Myocyte (in vitro differentiated cells): ENCODE measurements at regions not wholly inside any gene's neighbourhood (a gene's known extent, or its start where the extent isn't known, plus 50 kb on each side); places are given as distances from the start of the nearest gene placed in this dataset.

ENCODE experiments used
- DNase-seq: peaks from one replicate; pipeline ENCODE4 v3.0.0-alpha.2; 2012; ENCODE audit warnings: low read depth

DNA sequence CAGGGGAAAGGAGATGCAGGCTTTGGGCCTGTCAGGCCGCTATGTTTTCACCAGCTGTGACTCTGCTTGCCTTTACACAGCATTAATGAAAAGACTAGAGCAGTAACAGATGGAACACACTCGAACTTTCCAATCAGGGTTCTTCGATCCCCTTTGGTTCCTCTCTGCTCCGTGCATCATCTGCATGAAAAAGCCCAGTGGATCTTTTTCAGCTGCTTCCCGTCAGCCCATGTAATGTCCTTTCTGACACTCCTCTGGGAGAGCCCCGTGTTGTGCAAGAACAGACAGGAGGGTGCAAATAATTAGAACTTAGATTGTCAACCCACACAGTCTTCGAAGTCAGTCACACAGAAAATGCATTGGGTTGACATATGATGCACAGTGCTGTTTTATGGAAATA is 448.9 kb upstream of the ZNF462 start:
- DNase-seq: no peak

DNA sequence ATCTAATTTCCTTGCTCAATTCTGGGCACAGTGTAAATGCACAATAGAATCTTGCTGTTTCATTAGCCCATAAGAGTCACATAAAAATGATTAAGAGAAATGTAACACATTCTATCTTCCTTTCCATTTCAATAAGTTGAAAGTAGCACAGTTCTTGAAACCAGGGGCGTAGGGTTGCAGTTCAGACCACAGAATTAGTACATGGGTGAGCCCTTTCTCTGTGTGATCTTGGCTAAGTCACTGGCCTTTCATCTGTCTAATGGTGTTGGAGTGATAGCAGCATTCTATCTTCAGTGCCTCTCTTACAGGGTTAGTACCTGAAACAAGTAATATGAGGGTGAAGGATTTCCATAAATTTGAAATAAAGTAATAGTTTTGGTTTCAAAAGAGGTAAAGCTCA is 445.3 kb upstream of the ZNF462 start:
- DNase-seq: no peak

DNA sequence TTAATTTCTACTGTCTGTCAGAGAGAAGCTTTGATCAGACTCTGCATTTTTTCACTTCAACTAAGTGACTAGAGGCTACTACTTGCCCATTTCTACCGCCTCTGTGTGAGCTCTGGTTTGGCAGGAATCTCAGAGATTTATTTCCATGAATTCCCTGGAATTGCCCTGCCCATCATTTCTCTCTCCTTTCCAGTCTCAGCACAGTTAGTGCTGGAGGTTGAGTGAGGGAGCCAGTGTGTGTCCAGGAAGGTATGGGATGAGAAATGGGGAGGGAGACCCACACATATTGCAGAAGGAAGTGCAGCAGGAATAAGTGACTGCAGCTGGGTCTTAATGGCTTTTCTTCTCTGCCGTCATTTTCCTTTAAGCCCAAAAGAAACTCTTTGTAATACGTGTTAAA is 443.1 kb upstream of the ZNF462 start:
- DNase-seq: no peak

DNA sequence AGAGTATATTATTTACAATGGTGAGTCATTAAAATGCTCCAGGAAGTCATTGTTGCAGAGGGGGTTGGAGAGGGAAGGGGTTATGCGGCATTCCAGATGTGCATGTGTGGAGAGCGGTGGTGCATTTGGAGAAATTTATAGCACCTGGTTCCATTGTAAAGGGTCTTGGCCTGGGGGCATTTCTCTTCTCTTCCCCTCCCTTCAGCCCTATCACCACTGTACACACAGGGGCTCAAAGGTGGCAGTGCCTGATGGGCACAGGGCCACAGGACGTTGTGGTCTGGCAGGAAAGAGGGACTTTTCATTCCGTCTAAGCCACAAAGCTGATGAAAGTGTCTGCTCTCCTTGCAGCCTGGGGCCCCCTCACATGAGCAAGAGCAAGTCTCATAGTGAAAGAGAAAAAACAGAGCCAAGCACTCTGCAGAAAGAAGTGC is 442.4 kb upstream of the ZNF462 start:
- DNase-seq: no peak

DNA sequence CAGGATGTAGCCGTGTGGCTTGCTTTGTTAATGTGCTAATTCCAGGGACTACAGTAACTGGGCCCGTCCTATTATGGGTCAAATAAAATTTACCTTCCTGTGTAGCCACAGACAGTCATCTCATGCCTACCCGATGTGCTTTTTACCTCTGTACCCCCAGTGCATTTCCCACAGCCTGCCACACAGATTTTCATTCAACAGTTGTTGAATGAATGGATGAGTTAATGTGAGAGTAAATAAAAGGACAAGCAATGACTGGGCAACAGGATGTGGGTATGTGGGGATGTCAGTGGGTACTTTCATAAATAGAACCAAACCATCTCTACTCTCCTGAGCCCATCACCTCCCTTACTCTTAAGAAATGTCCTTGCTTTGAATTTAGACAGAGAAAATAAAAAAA is 441.2 kb upstream of the ZNF462 start:
- no peak for DNase-seq

DNA sequence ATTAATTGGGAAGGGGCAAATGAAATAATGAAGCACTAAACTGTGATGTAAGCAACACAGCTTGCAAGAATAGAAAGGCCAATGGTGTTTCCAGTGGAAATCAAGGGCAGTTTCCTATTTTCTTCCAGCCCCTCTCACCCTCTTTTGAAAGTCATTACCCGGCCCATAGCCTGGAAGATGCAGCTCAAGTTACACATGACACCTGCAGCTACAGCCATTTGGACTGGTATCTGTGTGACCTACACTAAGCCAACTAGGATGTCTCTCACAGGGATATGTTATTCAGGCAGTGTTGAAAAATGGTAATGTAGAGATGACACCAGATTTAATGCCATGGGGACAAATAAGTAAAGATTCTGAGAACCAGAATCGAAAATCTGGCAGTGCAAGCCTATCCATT is 439.4 kb upstream of the ZNF462 start:
- no peak for DNase-seq

DNA sequence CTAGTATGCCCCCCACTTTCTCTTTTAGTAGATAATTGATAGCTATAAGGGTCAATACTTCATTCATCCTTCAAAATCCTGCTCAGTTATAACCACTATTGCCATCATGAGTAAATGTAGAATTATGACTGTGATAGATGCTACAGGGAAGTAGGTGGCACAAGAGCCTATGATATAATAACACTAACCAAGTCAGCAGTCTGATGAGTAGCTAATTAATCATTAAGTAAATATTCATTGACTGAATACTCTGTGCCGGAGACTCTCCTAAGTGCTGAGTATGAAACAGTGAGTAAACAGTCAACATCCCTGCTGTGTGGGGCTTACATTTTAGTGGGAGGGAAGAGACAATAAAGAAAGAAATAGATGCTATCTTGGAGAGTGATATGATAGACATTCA is 430.3 kb upstream of the ZNF462 start:
- no peak for DNase-seq

DNA sequence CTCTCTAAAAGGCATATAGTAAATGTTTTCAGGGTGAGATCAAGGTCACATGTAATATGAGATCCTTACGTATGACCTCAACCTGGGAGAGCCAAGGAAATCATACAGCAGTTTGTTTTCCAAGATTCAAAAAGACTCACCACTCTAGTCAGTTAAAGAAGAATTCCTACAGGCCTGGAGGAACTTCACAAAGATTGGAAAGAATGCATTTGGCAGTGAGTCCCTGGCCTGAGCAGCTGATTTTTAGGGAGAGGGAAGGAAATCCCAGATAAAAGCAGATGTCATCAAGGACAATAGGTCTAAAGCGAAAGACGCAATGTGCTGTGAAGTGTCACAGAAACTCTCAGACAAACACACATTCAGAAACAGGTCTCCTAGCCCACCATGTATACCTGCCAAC is 424.0 kb upstream of the ZNF462 start:
- no peak for DNase-seq

DNA sequence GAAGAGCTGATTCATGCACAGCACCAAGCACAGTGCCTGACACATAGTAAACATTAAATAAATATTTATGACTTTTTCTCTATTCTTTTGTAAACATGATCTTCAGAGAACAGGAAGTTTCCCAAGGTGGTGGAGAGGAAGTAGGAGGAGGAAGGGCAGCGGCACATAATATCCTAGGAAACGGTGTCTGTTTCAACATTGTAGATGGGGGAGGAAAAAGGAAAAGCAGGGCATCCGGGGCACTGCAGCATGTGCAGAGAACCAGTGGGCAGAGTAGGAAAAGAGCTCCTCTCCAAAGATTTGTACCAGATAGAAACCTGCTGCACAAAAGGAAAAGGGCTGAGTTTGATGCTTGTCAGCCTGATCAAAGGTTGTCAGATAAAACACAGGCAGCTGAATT is 421.7 kb upstream of the ZNF462 start:
- no peak for DNase-seq

DNA sequence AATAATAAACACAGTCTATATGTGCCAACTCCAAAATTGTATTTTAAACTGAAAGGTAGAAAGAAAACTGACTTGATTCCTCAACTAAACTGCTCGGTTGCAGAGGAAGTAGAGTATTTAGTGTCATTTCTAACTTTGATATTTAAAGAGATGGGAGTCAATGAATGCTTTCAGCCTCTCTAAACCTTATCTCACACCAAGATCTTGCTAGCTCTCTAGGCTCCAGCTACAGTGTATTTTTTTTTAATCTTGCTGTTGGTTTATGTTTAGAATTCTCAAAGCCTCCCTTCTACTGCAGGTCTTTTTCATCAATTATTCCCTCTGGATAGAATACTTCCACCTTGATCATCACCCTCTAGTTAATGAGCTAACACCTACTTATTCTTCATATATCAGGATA is 419.4 kb upstream of the ZNF462 start:
- no peak for DNase-seq

DNA sequence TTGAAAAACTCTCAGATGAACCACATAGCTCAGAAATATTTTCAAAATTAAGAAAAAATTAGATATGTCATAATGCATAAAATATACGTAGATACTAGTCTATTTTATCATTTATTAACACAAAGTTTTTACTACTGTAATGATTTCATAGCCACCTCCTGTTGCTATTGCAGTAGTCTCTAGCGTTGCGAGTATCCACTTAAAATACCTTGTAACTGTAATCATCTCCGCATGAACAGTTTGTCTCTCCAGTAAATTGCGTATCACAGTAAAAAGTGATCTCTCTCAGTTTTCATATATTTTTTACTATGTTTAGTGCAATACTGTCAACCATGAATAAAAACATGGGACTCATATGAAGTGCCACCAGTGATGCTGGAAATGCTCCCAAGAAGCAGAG is 417.9 kb upstream of the ZNF462 start:
- no peak for DNase-seq

DNA sequence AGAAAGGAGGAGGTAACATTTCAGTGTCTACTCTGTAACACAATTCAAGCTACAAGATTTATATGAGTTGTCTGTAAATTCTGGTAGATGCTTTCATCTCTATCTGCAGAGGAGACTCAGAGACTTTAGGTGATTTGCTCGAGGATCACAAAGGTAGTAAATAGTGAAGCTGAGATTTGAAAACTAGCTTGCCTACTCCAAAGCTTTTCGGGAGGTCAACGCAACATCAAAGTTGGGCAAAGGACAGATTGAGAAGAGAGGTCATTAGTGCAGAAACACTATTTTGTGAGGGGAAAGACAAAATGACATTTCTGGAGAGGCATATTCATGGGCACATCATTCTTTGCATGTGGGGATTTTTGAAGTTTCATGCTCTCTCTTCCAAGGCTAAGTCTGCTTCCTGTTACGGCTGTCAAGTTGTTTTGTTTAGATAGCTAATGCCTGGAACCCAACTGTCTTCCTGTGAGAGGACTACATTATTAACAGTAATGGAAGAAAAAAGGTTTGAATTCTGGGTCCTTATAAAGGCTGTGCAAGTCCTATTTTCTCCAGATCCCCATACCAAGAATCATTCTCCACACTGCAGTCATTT is 413.5 kb upstream of the ZNF462 start:
- no peak for DNase-seq

DNA sequence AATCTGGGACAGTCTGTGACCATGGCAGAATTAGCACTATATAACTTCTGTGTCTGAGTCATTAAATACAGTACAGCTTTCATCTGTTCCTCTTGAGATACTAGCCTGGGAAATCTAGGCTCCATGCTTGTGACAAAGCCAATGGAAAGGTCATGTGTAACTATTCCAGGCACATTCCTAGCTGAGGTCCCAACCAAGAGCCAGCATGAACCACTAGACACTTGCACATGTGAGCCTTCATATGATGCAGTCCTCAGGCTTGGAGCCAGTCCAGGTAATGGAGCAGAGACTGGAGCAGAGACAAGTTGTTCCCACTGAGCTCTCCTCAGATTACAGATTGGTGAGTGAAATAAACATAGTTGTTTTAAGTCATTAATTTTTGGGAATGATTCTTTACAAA is 412.4 kb upstream of the ZNF462 start:
- peak; percentile 22 for DNase-seq

DNA sequence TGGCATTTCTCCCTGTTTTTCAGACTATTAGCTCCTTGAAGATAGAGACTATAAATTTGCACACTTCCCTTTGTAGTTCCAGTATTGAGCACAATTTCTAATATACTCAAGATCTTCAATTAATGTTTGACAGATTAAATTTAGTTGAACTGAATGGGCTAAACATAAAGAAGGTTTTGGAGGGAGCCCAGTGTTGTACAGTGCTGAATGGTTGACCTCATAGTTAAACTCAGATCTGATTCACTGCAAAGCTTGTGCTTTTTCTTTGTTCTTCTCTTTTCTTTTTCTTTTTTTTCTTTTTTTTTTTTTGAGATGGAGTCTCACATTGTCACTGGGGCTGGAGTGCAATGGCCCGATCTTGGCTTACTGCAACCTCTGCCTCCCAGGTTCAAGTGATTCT is 411.7 kb upstream of the ZNF462 start:
- no peak for DNase-seq

DNA sequence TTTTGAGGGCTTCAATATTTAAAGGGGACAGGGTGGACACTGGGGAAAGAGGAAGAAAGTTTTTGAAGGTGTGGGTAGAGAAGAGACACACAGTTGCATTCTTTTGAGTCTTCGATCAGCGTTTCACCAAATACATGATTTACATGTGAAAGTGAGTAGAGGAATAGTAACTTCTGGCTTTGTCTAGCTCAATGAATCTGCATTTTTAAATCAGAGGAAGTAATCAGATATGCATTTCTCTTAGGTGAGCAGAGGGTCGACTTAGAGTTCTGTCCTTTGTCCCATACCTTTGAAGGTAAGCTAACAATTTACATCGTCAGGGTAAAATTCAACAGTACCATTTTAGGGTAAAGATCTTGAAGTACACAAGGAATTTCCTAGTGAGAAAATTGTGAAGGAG is 406.4 kb upstream of the ZNF462 start:
- no peak for DNase-seq

DNA sequence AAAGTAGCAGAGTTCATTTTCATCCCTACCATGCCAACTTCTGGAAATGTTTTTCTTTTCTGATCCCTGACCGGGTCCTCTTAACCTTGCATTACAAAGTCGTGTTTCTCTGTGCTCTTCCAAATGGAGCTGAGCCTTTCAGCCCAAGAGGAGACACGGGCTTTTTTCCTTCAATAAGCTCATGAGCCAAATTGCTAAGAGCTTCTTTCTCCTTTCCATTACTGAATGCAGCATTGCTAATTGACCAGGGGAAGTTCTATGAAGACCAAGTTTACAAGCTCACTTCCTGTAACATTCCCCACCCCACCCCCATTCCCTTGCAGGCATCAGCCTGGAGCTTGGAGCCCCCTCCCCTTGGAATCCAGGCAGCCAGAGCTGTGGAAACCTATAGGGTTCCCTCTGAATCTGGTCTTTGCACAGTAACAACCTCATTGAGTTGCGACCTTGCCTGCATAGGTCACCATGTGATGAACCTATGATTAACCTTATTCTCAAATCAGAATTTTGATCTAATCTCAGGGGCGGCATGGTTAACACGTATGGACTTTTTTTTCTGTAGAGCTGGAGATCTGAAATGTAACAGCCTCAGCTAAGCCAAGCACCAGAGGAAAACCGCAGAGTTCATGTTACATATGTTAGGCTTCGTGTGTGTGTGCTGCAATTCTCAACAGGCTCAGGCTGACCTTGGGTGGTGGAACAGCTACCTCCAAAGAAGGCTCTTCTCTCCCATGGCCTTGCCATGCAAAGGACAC is 395.7 kb upstream of the ZNF462 start:
- no peak for DNase-seq

DNA sequence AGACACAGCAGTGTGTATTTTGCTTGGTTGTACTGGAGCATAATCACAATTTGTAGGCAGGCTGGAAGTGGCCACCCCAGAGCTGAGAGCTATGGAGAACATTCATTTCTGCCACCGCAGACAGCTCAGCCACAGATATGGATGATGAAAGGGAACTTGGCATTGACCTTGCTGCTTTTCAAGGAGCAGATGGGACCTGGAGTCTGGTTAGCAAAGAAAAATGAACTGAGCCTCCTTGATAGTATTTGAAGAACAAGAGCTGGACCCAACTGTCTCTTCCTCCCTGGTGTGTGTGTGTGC is 395.2 kb upstream of the ZNF462 start:
- no peak for DNase-seq

DNA sequence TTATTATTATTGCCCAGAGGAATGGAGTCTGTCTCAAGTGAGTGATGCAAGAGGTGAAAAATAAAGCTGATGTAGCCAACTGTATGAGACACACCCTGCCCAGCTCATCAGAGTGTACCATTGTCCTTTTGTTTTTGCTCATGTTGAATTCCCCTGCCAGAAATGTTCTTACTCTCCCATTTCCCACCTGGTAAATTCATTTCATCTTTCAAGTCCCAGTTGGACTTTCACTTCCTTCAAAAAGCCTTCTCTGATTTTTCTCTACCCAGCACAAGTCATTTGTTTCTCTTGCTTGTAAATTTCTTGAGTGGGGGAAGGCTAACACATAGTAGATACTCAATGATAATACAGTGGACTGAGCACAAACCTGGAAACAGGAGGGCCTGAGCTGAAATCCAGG is 394.5 kb upstream of the ZNF462 start:
- no peak for DNase-seq

DNA sequence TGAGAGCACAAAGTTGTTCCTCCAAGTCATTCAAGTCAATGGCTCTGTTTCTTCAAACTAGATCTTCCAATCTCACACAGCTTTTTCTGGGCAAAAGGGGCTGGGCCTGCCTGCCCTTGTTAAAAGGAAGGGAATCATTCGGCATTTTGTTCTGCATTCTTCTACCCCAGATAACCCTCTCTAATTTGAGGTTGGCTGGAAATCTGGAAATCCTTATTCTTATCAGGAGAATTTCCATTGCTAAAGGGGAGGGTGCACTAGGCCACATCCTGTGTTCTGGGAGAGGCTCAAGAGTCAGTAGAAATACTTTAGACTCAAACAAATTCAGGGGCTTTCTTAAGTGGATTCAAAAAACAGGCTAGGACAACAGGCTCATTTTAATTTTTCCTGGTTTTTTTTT is 384.7 kb upstream of the ZNF462 start:
- DNase-seq: no peak

DNA sequence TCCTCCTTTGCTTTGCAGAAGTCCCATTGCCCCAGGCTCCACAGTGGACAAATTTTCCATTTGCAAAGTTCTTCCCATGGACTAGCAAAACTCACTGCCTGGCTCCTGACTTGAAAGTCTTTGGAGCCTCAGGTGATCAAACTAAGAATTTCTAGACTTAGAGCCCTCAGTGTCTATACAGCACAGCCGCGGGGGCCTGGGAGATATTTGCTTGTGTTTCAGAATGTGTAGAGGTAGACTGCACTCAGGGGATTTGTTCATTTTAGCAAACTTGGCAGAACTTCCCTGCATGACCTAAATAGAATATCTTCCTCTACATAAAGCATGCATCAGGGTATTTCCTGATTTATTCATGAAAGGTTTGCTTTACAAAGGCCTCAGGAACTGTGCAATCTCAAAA is 384.2 kb upstream of the ZNF462 start:
- DNase-seq: no peak

DNA sequence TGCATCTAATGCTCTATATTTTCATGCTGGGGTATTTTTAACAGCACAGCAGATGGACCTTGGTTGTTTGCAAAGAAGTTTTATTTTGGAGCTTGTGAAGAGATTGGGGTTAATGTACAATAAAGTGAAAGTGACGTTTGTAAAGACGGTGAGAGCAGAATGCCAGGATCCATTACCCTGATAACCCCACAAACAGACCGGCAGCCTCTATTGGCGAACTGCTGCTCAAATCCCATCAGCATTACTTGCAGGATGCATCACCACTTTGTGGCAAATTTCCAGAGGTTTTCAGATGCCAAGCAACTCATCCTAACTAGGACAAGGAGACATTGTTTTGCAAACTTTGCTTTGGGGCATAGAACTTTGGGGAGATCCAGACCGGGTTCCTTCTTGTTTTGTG is 383.3 kb upstream of the ZNF462 start:
- DNase-seq: peak; percentile 2

DNA sequence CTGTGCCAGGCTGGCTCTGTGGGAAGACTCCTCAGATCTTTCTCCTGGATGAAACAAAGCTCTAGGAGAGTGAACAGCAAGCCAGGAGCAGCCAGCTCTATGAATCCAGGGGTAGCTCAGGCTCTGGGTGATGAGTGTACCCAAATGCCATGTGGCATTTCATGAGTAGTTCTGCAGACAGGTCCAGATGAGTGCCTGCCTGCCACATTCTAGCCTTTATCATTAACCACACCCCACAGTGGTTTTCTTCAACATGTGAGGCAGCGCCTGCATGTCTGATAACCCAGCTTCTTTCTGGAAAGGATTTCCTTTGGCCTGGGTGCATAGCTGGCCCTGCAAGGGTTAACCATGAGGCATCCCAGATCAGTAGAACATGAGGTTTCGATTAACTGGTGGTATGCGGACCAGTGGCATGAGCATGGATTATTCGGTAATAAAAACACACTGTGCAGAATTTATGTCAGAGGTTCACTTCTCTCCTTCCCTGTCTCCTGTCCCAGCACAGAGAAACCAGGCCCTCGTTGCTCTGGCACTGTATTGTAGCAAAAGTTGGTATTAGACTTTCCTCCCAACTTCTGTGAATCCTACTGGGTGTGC is 381.9 kb upstream of the ZNF462 start:
- no peak for DNase-seq

DNA sequence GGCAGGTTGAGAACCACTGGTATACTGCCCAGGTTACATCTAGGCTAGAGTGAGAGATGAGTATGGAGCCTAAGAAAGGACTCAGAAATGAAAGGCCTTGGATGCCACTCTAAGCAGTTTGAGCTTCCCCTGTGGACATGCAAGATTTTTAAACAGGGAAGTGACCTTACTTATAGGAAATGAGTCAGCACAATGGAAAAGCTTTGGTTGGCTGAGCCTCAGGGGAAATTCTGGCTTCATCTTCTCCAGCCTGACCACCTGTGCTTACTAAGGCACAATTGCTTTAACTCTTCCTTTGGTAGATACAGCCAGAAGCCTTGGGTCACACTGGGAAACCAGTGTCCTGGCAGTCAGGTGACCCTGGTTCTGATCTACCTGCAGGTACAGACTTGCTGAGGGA is 380.2 kb upstream of the ZNF462 start:
- DNase-seq: no peak
